LNCaP clone FGC (cell line): ENCODE measurements at regions not wholly inside any gene's neighbourhood (a gene's known extent, or its start where the extent isn't known, plus 50 kb on each side); places are given as distances from the start of the nearest gene placed in this dataset.

Experiments
- DNase-seq: peaks from one replicate; pipeline ENCODE4 v3.0.0-alpha.2; 2011; ENCODE audit warnings: low read depth
- H3K4me3 ChIP-seq: 2 replicates; pipeline ENCODE4 v1.5.1; 2011; ENCODE audit warnings: mild to moderate bottlenecking, low read depth, low read length, control low read depth
- TF ChIP-seq, protein P1 (sequence below): IDR thresholded peaks from 2 replicates; pipeline ENCODE4 v1.5.1; 2012; ENCODE audit warnings: mild to moderate bottlenecking; ENCODE audit not compliant: control insufficient read depth, insufficient read depth; ENCODE audit errors: extremely low read depth

GRCh38 chr19:30305346-30306060 lies 66.7 kb upstream of the ZNF536 start:
- TF ChIP-seq, protein P1, sequence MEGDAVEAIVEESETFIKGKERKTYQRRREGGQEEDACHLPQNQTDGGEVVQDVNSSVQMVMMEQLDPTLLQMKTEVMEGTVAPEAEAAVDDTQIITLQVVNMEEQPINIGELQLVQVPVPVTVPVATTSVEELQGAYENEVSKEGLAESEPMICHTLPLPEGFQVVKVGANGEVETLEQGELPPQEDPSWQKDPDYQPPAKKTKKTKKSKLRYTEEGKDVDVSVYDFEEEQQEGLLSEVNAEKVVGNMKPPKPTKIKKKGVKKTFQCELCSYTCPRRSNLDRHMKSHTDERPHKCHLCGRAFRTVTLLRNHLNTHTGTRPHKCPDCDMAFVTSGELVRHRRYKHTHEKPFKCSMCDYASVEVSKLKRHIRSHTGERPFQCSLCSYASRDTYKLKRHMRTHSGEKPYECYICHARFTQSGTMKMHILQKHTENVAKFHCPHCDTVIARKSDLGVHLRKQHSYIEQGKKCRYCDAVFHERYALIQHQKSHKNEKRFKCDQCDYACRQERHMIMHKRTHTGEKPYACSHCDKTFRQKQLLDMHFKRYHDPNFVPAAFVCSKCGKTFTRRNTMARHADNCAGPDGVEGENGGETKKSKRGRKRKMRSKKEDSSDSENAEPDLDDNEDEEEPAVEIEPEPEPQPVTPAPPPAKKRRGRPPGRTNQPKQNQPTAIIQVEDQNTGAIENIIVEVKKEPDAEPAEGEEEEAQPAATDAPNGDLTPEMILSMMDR: no peak
- H3K4me3 ChIP-seq: no peak overlapping the region
- no peak for DNase-seq

- DNase-seq: no peak
- H3K4me3 ChIP-seq: no peak overlapping the region
- TF ChIP-seq, protein P1: no peak
Measured at GRCh38 chr19:30307191-30307974, 64.8 kb upstream of the ZNF536 start.

DNA sequence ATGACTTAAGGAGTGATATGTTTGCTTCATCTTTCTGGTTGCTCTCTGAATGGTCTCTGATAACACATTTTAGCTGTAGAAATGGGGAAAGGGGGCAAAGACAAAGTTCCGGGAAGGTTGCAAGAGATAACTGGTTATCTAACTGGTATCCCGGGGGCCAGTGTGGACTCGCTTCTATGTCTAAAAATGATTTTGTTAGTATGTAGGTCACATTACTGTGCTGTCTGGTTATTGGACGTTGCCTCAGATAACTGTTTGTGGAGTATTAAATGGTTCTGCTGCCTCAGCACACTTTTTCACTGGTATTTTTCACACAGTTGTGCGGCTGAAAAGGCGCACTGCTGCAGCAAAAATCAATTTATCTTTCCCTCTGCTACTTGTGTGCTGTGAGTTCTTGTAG lies 63.0 kb upstream of the ZNF536 start:
- TF ChIP-seq, protein P1: no peak
- no peak overlapping the region for H3K4me3 ChIP-seq
- DNase-seq: no peak

DNA sequence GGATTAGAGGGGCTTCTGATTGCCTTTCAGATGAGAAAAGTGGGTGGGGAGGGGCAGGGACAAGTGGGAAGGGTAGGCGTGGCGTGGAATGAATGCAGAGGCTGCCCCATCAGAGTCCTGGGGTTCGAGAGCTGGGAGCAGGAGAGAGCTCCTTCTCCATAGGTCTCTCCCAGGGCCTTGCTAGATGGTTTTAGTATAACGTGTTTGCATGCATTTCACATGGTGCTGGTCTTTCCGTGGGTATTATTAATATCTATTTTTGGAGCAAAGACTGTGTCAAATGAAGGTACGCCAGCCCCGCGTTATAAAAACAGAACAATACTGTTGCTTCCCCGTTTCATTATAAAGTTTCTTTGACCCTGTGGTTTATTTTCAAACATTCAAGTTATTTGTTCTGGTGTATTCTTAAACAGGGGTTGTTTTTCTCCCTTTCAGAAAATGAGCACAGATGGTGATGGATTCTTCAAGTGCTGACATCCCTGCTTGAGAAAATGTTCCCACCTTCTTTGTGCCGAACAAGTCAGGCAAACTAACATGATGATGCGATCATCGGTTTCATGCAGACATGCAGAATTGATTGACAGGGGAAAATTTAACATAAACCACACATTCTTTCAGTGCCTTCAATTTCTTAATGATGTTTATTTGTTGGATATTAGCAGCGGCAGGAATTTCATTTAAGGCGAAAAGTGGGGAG lies 62.1 kb upstream of the ZNF536 start:
- TF ChIP-seq, protein P1: no peak
- DNase-seq: no peak
- H3K4me3 ChIP-seq: no peak overlapping the region

DNA sequence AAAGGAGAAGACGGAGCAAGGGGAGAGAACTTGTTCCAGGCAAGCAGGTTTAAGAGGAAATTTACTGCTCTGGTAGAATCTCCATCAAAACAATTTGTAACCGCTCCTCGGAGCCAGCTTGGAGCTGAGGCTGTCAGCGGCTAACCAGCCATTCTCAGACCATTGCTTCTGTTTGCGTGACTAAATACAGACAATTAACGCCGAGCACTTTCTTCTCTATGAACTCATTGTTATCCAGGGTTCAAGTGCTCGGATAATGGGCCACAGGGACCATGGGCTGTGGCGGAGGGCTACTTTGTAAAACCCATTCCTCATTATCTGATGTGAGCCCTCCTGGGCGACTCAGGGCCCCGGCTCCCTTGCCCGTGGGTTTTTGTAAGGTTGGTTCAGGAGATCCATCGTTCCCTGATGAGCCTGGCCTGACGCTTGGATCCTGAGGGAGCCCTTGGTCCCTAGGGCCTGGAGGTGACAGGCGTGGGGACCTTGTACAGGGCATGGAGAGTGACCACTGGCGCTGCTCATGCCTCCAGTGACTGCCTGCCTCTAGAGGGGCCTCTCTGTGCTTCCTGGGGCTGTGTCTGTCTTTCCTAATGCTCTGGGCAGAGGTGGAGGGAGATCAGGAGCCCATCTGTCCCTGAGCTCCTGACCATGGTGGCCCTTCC lies 61.5 kb upstream of the ZNF536 start:
- DNase-seq: no peak
- no peak overlapping the region for H3K4me3 ChIP-seq
- TF ChIP-seq, protein P1: no peak

DNA sequence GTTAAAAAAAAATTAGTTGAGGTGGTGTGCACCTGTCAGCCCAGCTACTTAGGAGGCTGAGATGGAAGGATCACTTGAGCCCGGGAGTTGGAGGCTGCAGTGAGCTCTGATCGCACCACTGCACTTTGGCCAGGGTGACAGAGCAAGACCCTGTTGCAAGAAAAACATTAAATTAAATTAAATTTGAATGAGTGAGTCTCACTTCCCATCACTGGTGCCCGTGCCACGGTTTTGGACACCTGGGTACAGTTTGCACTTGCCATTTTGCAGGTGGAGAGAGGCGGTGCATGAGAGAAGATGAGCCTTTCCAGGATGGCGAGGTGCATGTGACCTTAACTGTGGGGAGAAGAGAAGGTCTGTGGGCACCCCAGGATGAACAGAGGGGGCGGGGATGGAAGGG lies 60.3 kb upstream of the ZNF536 start:
- TF ChIP-seq, protein P1: no peak
- H3K4me3 ChIP-seq: no peak overlapping the region
- no peak for DNase-seq
